ENCODE measurements at regions not wholly inside any gene's neighbourhood (a gene's known extent, or its start where the extent isn't known, plus 50 kb on each side); places are given as distances from the start of the nearest gene placed in this dataset.

DNA sequence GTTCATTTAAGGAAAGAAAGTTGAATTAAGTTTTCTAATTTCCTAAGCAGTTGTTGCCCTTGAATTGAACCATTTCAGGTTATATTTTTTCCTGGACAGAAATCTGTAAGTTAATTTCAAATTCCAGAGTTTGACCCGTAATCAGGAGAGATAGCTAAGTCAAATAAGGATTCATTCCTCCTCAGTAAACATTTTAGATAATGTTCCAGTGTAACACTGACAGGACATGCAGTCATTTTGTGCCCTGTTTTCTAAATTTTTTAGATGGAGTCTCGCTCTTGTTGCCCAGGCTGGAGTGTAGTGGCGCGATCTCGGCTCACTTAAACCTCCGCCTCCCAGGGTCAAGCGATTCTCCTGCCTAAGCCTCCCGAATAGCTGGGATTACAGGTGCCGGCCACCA lies 371.7 kb downstream of the DIPK2A start:
- no peak for DNase-seq (ENCODE audit: low spot score in 2 of 2)
- Mint-ChIP-seq H3K9me3 (no peaks in the 10 kb centered on the region), H3K4me1 (no peaks in the 10 kb centered on the region), H3K27me3 (peaks cover 4% of the 10 kb centered on the region), H3K4me3 (no peak overlapping the region), H3K27ac (no peak overlapping the region), H3K36me3 (no peaks in the 10 kb centered on the region)
- ATAC-seq (ENCODE audit: low read depth), result no peak

DNA sequence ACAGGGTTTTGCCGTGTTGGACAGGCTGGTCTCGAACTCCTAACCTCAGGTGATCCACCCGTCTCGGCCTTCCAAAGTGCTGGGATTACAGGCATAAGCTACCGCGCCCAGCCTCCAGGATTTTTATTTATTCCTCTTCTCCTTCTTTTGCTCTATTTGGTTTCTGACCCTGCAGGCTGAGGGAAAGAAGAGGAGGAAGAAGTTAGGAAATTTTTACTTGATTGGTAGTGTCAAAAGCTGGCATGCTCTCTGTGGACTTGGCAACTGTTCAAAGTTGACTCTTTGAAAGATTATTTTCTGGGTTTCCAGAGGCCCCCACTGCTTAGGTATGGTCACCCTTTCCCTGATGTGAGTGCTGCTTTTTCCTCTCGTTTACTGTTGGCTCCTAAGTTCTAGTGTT lies 372.2 kb downstream of the DIPK2A start:
- H3K27ac Mint-ChIP-seq, result no peak overlapping the region
- peaks cover 4% of the 10 kb centered on the region for H3K27me3 Mint-ChIP-seq
- no peak overlapping the region for H3K4me3 Mint-ChIP-seq
- DNase-seq (ENCODE audit: low spot score in 2 of 2) (no peak), ATAC-seq (ENCODE audit: low read depth) (no peak)
- no peaks in the 10 kb centered on the region for H3K9me3 Mint-ChIP-seq
- no peaks in the 10 kb centered on the region for H3K4me1 Mint-ChIP-seq
- no peaks in the 10 kb centered on the region for H3K36me3 Mint-ChIP-seq

DNA sequence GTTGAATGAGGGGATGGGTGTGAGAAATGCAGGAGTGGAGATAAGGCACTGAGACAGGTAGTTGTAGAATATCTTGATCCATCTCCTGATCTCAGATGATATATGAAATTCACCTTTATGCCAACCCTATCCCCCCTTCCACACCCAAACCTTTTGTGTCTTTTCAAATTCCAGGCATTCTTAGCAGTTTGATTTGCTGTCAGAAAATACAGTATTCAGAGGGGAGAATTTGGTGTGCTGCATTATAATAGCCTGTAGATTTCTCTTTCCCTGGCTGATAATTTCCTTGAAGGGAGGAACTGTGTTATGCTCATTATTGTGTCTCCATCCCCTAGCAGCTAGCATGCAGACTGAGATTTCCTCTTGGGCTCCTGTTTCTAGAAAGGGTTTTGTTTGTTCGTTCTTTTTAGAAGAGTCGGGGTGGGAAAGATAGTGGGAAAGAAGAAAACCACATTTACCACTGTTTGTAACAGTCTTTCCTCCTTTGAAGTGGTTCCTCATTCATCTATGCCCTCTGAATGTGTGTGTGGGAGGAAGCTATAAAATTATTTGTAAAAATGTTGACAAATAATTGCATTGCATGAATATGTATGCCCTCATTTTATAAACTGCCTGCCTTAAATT lies 373.4 kb downstream of the DIPK2A start:
- H3K27me3 Mint-ChIP-seq, result peaks cover 4% of the 10 kb centered on the region

DNA sequence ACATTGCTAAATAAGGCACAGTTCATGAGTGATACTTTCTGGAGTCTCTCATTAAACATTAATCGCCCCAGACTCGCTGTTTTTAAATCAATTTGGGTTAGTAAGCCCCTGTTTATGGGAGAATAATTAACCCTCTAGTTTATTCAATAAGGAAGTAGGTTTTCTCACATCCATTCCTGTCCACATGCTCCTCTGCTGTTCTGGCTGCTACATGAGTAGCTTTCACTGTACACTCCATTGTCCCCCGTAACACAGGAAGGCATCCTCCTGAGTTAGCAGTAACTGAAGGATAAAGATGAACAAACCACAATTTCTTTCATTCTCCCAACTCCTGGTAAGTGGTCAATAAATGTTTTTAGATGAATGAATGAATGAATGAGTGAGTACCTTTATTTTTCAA lies 378.5 kb downstream of the DIPK2A start:
- Mint-ChIP-seq H3K27me3 (peaks cover 2% of the 10 kb centered on the region), H3K36me3 (no peaks in the 10 kb centered on the region), H3K4me3 (no peak overlapping the region), H3K4me1 (no peaks in the 10 kb centered on the region), H3K9me3 (no peaks in the 10 kb centered on the region), H3K27ac (no peak overlapping the region)
- ATAC-seq (ENCODE audit: low read depth), result no peak
- DNase-seq (ENCODE audit: low spot score in 2 of 2), result no peak

More for the DNA sequence above, 373.4 kb downstream of the DIPK2A start:
- H3K4me3 Mint-ChIP-seq, result no peak overlapping the region
- H3K4me1 Mint-ChIP-seq, result no peaks in the 10 kb centered on the region
- H3K9me3 Mint-ChIP-seq, result no peaks in the 10 kb centered on the region
- H3K27ac Mint-ChIP-seq, result no peak overlapping the region
- H3K36me3 Mint-ChIP-seq, result no peaks in the 10 kb centered on the region
- ATAC-seq (ENCODE audit: low read depth) (no peak), DNase-seq (ENCODE audit: low spot score in 2 of 2) (no peak)

DNA sequence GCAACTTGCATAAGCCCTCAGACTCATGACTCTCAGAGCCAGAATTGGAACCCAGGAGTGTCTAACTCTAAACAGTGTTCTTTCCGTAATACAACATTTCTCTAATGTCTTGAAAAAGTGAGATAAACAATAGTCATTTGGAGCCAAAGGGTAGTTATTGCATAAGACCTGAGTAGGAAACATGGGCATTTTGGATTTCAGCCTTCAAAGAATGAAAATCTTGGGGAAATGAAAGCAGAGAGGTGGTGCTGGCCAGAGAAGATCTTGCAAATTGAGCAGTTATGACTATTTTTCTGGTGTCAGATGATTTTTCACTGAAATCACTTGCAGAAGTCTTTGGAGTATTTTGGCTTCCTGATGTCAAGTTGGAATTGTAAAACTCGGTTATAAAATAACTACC lies 379.4 kb downstream of the DIPK2A start:
- H3K4me3 Mint-ChIP-seq, result no peak overlapping the region
- DNase-seq (ENCODE audit: low spot score in 2 of 2) (no peak), ATAC-seq (ENCODE audit: low read depth) (no peak)
- no peaks in the 10 kb centered on the region for H3K36me3 Mint-ChIP-seq
- no peaks in the 10 kb centered on the region for H3K4me1 Mint-ChIP-seq
- peaks cover 2% of the 10 kb centered on the region for H3K27me3 Mint-ChIP-seq
- H3K9me3 Mint-ChIP-seq, result no peaks in the 10 kb centered on the region
- H3K27ac Mint-ChIP-seq, result no peak overlapping the region

DNA sequence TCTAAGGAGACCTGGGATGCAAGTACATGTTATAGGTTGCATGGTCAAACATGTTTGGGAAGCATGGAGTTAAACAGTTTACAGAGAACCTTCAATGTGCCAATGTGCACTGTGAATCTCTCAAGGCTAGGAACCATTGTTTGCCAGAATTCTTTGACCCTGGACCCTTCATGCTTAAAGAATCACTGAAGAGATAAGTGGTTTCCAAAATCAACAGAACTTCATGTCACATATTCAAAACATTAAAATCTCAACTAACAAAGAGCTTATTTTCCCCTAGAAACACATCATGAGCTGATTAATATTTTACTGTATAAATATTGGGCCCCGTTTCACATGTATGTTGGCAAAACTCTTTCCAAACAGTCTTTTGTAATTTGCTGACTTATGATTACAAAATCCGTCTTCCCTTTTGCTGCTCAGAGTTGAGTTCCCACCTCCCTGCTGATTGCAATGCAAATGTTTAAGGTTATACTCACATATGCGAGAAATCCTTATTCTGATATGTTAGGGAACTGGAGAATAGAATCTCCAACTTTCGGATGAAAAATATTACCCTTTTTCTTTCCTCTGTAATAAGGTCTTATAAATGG lies 380.2 kb downstream of the DIPK2A start:
- no peak overlapping the region for H3K27ac Mint-ChIP-seq
- H3K4me3 Mint-ChIP-seq, result no peak overlapping the region
- H3K9me3 Mint-ChIP-seq, result no peaks in the 10 kb centered on the region
- ATAC-seq (ENCODE audit: low read depth) (no peak), DNase-seq (ENCODE audit: low spot score in 2 of 2) (no peak)
- no peaks in the 10 kb centered on the region for H3K36me3 Mint-ChIP-seq
- no peaks in the 10 kb centered on the region for H3K27me3 Mint-ChIP-seq
- no peaks in the 10 kb centered on the region for H3K4me1 Mint-ChIP-seq

DNA sequence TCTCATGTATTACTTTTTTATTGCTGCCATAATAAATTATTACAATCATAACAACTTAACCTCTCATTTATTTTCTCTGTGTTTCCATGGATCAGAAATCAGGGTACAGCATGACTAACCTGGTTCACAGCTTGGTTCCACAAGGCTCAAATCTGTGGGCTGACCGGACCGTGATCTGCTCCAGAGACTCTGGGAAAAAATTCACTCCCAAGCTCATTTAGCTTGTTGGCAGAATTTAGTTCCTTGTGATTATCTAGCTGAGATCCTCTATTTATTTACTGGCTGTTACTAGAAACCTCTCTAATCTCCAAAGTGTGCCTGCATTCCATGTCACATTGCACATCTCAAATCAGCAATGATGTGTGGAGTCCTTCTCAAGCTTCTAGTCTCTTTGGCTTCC lies 386.6 kb downstream of the DIPK2A start:
- ATAC-seq (ENCODE audit: low read depth), result no peak
- H3K27ac Mint-ChIP-seq, result no peak overlapping the region

DNA sequence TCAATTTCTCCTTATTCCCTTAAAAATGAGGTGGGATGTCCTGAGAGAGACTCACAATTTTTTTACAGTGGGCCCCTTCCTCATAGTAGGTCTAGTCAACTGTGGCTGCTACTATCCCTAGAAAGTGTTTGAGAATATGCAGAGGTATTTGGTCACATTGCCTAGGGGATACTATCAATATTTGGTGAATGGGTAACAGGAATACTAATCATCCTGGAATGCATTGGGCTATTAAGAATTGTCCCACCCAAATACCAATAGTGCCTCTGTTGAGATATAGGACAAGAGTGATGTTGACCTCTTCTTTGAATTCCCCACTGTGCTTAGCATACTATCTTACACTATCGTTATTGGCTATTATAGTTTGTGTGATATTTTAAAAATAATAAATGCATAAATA lies 389.4 kb downstream of the DIPK2A start:
- Mint-ChIP-seq H3K27ac (no peak overlapping the region), H3K36me3 (no peaks in the 10 kb centered on the region), H3K27me3 (peaks cover 8% of the 10 kb centered on the region), H3K9me3 (peaks cover 2% of the 10 kb centered on the region), H3K4me1 (no peaks in the 10 kb centered on the region), H3K4me3 (no peak overlapping the region)
- ATAC-seq (ENCODE audit: low read depth) (no peak), DNase-seq (ENCODE audit: low spot score in 2 of 2) (no peak)

More for the DNA sequence above, 386.6 kb downstream of the DIPK2A start:
- H3K4me1 Mint-ChIP-seq, result no peaks in the 10 kb centered on the region
- DNase-seq (ENCODE audit: low spot score in 2 of 2), result no peak
- no peaks in the 10 kb centered on the region for H3K9me3 Mint-ChIP-seq
- H3K4me3 Mint-ChIP-seq, result no peak overlapping the region
- no peaks in the 10 kb centered on the region for H3K36me3 Mint-ChIP-seq
- H3K27me3 Mint-ChIP-seq, result peaks cover 6% of the 10 kb centered on the region

DNA sequence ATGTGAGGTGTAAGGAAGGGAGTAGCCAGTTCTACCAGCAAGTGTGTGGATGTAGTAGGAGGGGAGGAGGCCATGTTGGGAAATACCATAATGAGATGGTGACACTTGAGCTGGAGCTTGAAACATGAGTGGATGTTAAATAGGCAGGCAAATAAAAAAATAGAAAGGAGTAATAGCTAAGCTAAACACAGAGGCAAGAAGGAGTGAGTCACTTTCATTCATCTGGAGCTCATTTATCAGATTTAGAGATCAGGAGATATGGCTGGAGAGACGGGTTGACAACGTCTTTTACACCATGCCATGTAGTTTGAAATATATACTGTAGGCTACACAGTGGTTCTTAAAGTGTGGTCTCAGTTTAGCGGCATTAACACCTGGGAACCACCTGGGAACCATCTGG lies 390.5 kb downstream of the DIPK2A start:
- Mint-ChIP-seq H3K4me1 (no peaks in the 10 kb centered on the region), H3K27ac (no peak overlapping the region)

DNA sequence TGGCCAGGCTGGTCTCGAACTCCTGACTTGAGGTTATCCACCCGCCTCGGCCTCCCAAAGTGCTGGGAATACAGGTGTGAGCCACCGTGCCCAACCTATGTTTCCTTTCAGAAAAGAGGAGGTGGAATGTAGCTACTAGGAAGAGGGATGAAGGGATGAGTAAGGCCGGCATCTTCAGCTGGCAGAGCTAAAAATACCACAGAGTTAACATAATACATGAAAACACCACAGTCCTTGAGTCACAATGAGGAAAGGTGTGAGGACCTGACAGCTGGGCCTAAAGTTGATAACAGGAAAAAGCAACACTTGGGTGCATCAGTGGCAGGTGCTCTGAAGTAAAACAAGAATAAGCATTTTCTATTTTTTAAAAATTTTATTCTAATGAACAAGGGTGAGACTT lies 392.2 kb downstream of the DIPK2A start:
- DNase-seq (ENCODE audit: low spot score in 2 of 2) (no peak), ATAC-seq (ENCODE audit: low read depth) (no peak)
- H3K9me3 Mint-ChIP-seq, result peaks cover 8% of the 10 kb centered on the region

More for the DNA sequence above, 390.5 kb downstream of the DIPK2A start:
- no peak for DNase-seq (ENCODE audit: low spot score in 2 of 2)
- no peaks in the 10 kb centered on the region for H3K36me3 Mint-ChIP-seq
- no peak overlapping the region for H3K4me3 Mint-ChIP-seq
- peaks cover 4% of the 10 kb centered on the region for H3K9me3 Mint-ChIP-seq
- no peak for ATAC-seq (ENCODE audit: low read depth)
- peaks cover 8% of the 10 kb centered on the region for H3K27me3 Mint-ChIP-seq

DNA sequence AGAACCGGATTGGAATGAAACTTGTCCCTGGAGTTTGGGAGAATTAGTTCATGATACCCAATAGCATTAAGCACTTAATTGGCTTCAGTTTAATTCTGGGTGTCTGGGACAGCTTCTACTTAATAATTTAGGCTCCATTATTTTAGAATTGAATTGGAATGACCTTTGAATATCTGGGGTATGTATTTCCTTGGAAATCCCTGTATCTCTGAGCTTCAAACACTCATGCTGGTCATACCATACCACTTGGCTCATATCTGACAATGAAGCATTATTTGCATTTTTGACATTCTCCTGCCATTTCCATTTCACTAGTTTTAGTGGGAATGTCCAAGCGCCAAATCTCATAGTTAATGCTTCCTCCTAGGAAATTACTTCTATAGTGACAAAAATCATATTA lies 393.1 kb downstream of the DIPK2A start:
- DNase-seq (ENCODE audit: low spot score in 2 of 2), result no peak
- ATAC-seq (ENCODE audit: low read depth), result no peak
- no peak overlapping the region for H3K27ac Mint-ChIP-seq
- H3K4me1 Mint-ChIP-seq, result no peaks in the 10 kb centered on the region
- H3K9me3 Mint-ChIP-seq, result peaks cover 8% of the 10 kb centered on the region
- no peak overlapping the region for H3K4me3 Mint-ChIP-seq
- H3K36me3 Mint-ChIP-seq, result peaks cover 2% of the 10 kb centered on the region
- peaks cover 10% of the 10 kb centered on the region for H3K27me3 Mint-ChIP-seq

More for the DNA sequence above, 392.2 kb downstream of the DIPK2A start:
- Mint-ChIP-seq H3K4me1 (no peaks in the 10 kb centered on the region), H3K4me3 (no peak overlapping the region), H3K27ac (no peak overlapping the region), H3K27me3 (peaks cover 8% of the 10 kb centered on the region), H3K36me3 (peaks cover 2% of the 10 kb centered on the region)

DNA sequence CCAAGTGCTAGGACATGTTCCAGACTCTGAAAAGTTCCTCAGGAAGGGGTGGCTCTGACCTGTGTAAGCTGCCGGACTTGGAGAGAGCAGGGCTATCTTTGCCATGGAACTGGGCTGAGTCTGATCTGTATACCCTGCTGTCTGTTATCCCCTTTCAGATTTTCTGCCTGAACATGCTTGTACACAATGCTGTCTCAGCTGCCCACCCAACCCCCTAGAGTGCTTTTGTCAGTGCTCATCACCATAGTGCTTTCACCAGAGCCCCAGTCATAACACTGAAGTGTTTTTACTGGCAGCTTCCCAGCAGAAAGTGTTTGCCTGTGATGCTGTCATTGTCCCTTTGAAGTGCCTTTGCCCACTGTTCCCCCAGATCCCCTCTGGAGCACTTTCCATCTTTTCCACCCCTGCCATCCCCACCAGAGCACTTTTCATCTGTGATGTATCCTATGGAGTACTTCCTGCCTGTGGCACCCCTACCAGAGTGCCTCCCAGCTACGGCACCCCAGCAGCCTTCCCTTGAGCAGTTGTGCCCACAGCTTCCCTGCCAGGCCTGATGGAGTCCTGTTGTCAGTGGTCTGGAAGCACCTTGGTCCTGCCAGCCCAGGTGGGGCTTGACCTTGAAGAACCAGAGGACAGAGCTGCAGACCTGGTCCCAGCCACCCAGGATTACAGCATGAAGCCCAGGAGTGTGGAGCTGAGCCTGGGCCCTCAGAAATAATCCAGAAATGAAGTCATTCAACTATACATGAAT lies 397.7 kb downstream of the DIPK2A start:
- H3K4me1 Mint-ChIP-seq, result no peaks in the 10 kb centered on the region
- DNase-seq (ENCODE audit: low spot score in 2 of 2) (no peak), ATAC-seq (ENCODE audit: low read depth) (no peak)
- H3K27me3 Mint-ChIP-seq, result peaks cover 4% of the 10 kb centered on the region
- peaks cover 2% of the 10 kb centered on the region for H3K36me3 Mint-ChIP-seq
- H3K4me3 Mint-ChIP-seq, result no peak overlapping the region
- peaks cover 11% of the 10 kb centered on the region for H3K9me3 Mint-ChIP-seq
- H3K27ac Mint-ChIP-seq, result no peak overlapping the region

DNA sequence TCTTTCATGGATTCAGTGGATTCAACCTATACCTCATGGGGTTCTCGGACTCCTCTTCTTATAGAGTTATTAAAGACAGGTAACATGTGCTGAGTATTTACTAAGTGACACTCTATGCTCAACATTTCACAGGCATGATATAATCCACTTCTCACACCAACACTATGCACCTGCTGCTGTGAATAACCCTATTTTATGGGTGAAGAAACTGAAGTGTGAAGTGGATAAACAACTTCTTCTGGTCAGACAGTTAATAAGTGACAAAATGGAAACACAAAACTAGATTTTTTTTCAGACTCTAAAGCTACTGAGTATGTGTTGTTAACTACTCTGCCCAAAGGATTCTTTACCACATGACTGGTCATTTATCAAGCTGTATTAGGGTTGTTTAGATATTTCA lies 403.5 kb downstream of the DIPK2A start:
- DNase-seq (ENCODE audit: low spot score in 2 of 2) (no peak), ATAC-seq (ENCODE audit: low read depth) (no peak)
- Mint-ChIP-seq H3K9me3 (peaks cover 4% of the 10 kb centered on the region), H3K4me1 (no peaks in the 10 kb centered on the region), H3K27me3 (no peaks in the 10 kb centered on the region), H3K36me3 (no peaks in the 10 kb centered on the region), H3K4me3 (no peak overlapping the region), H3K27ac (no peak overlapping the region)

DNA sequence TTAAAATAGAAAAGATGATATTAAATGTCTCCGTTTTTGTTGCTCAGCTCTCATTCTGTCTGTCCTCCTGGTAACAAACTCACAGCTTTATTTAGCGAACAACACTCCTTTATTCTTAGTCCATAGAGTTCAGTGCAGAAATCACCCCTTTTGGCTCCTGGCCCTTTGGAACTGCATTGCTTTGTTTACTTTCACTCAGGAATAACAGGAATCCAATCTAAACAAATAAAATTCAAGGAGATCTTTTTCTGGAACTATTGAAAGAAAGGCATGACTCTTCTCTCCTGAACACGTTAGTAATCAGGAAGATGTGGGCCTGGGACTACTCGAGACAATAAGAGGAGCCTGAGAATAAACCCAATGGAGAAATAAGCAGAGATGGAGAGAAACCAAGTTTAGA lies 409.2 kb downstream of the DIPK2A start:
- H3K27me3 Mint-ChIP-seq, result no peaks in the 10 kb centered on the region
- no peaks in the 10 kb centered on the region for H3K36me3 Mint-ChIP-seq
- peaks cover 2% of the 10 kb centered on the region for H3K4me1 Mint-ChIP-seq
- ATAC-seq (ENCODE audit: low read depth) (no peak), DNase-seq (ENCODE audit: low spot score in 2 of 2) (no peak)
- H3K27ac Mint-ChIP-seq, result no peak overlapping the region
- H3K4me3 Mint-ChIP-seq, result no peak overlapping the region
- no peaks in the 10 kb centered on the region for H3K9me3 Mint-ChIP-seq
